ENCODE measurements at regions not wholly inside any gene's neighbourhood (a gene's known extent, or its start where the extent isn't known, plus 50 kb on each side); places are given as distances from the start of the nearest gene placed in this dataset.
"Not testable (repeated sequence)": the region's sequence is repeated elsewhere in the genome, so short reads cannot be mapped to it uniquely, and the experiment has no call there.

DNA sequence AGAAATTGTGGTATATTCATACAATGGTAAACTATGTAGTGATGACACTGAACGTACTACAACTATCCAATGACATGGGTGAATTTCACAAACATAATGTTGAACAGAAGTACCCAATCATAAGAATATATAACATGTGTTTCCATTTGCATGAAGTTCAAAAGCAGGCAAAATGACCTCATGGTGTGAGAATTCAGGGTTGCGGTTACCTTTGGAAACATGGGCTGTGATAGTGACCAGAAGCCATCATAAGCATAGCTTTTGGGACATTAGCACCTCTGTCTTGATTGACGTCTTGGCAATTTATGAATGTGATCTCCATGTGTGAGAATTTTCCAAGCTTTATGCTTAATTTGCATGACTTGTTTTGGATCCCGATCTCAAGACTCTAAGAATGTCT lies 500.1 kb upstream of the JAG1 start:
- no peak for ATAC-seq (ENCODE audit: low read depth)

DNA sequence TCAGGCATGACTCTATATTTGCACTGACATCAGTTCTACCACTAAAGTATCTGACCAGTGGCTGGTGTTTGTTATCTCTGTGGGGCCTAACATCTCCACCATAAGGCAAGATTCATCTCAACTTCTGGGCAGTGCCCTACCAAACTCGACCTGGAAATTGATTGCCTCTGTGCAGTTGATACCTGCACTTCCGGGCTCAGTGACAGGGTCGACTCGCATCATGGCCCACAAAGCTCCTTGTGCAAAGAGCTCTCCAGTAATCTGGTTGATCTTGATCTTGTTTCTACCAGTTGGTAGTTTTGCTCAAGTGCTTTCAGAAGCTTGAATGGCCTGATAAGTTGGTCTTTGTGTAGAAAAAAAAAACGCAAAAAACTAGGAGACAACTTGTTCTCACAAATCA lies 501.1 kb upstream of the JAG1 start:
- Histone ChIP-seq H3K36me3 (ENCODE audit: low read depth) (no peaks in the 10 kb centered on the region), H3K4me1 (ENCODE audit: insufficient read depth, poor library complexity, severe bottlenecking) (peaks cover 25% of the 10 kb centered on the region), H3K9me3 (ENCODE audit: severe bottlenecking) (no peaks in the 10 kb centered on the region), H3K27me3 (ENCODE audit: insufficient read depth, poor library complexity, severe bottlenecking) (no peaks in the 10 kb centered on the region), H3K4me3 (ENCODE audit: severe bottlenecking) (no peak overlapping the region), H3K27ac (ENCODE audit: poor library complexity, severe bottlenecking) (no peak overlapping the region)
- no peak for ATAC-seq (ENCODE audit: low read depth)
- TF ChIP-seq, protein P1, sequence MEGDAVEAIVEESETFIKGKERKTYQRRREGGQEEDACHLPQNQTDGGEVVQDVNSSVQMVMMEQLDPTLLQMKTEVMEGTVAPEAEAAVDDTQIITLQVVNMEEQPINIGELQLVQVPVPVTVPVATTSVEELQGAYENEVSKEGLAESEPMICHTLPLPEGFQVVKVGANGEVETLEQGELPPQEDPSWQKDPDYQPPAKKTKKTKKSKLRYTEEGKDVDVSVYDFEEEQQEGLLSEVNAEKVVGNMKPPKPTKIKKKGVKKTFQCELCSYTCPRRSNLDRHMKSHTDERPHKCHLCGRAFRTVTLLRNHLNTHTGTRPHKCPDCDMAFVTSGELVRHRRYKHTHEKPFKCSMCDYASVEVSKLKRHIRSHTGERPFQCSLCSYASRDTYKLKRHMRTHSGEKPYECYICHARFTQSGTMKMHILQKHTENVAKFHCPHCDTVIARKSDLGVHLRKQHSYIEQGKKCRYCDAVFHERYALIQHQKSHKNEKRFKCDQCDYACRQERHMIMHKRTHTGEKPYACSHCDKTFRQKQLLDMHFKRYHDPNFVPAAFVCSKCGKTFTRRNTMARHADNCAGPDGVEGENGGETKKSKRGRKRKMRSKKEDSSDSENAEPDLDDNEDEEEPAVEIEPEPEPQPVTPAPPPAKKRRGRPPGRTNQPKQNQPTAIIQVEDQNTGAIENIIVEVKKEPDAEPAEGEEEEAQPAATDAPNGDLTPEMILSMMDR (IDR thresholded peaks at IDR 0.05; ENCODE audit: poor library complexity, severe bottlenecking), result no peak
- DNase-seq (ENCODE audit: low spot score), result no peak

More for the DNA sequence above, 500.1 kb upstream of the JAG1 start:
- TF ChIP-seq, protein P1 (IDR thresholded peaks at IDR 0.05; ENCODE audit: poor library complexity, severe bottlenecking), result no peak
- H3K9me3 ChIP-seq (ENCODE audit: severe bottlenecking), result no peaks in the 10 kb centered on the region
- H3K27ac ChIP-seq (ENCODE audit: poor library complexity, severe bottlenecking), result no peak overlapping the region
- H3K36me3 ChIP-seq (ENCODE audit: low read depth), result no peaks in the 10 kb centered on the region
- H3K4me3 ChIP-seq (ENCODE audit: severe bottlenecking), result no peak overlapping the region
- DNase-seq (ENCODE audit: low spot score), result no peak
- no peaks in the 10 kb centered on the region for H3K27me3 ChIP-seq (ENCODE audit: insufficient read depth, poor library complexity, severe bottlenecking)
- peaks cover 17% of the 10 kb centered on the region for H3K4me1 ChIP-seq (ENCODE audit: insufficient read depth, poor library complexity, severe bottlenecking)

DNA sequence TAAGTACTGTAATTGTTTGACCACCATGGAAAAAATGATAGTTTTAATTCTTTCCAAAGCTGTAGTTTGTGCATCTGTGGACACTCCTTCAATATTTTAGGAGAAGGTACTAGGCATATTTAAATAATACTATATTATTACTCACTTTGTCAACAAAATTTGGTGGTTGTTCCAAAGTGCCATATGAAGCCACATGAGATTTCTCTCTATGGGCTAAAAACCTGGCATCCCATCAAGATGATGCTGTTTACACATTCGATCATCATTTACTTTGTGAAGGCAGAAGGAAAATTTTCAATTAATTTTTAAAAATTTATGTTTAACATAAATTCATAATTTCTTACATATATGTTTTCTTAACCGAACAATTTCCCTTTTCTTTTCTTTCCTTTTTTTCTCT lies 502.6 kb upstream of the JAG1 start:
- TF ChIP-seq, protein P1 (IDR thresholded peaks at IDR 0.05; ENCODE audit: poor library complexity, severe bottlenecking), result no peak
- ATAC-seq (ENCODE audit: low read depth), result no peak

DNA sequence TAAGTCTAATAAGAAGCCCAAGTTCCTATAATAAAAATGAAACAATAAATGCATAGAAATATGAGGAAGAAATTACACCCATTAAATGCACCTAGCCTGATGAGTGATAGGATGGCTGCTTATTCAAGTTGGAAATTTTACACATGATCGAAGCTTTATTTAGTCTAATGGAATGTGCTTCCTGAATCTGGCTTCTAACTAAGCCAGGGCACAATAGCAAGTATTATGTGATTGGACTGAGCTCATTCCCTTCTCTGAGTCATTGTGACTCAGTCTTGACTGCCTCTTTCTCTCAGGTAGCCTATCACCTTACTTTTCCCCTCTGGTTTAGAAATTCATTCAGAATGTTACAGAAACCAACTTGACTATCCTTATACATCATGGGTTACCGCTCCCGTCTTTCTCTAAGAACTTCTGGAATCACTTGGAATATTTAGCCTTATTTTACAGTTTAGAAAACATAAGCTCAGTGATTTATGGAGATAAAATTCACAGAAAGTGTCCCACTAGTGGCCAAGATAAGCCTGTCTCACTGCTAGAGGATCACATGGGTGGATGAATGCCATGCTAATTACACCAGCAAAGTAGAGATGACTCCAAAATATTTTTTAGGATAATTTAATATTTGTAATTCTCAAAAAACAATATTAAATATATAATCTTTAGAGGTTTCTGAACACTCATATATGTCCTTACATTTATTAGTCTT lies 505.3 kb upstream of the JAG1 start:
- Histone ChIP-seq H3K9me3 (ENCODE audit: severe bottlenecking) (peaks cover 3% of the 10 kb centered on the region), H3K36me3 (ENCODE audit: low read depth) (no peaks in the 10 kb centered on the region), H3K4me1 (ENCODE audit: insufficient read depth, poor library complexity, severe bottlenecking) (peaks cover 17% of the 10 kb centered on the region), H3K27me3 (ENCODE audit: insufficient read depth, poor library complexity, severe bottlenecking) (no peaks in the 10 kb centered on the region), H3K4me3 (ENCODE audit: severe bottlenecking) (no peak overlapping the region), H3K27ac (ENCODE audit: poor library complexity, severe bottlenecking) (peak overlapping the region; percentile 93)
- ATAC-seq (ENCODE audit: low read depth) (peak; percentile 100), DNase-seq (ENCODE audit: low spot score) (no peak)
- TF ChIP-seq, protein P1 (IDR thresholded peaks at IDR 0.05; ENCODE audit: poor library complexity, severe bottlenecking), result peak; percentile 14

More for the DNA sequence above, 502.6 kb upstream of the JAG1 start:
- H3K9me3 ChIP-seq (ENCODE audit: severe bottlenecking), result no peaks in the 10 kb centered on the region
- no peak for DNase-seq (ENCODE audit: low spot score)
- no peaks in the 10 kb centered on the region for H3K27me3 ChIP-seq (ENCODE audit: insufficient read depth, poor library complexity, severe bottlenecking)
- H3K36me3 ChIP-seq (ENCODE audit: low read depth), result no peaks in the 10 kb centered on the region
- H3K27ac ChIP-seq (ENCODE audit: poor library complexity, severe bottlenecking), result no peak overlapping the region
- H3K4me1 ChIP-seq (ENCODE audit: insufficient read depth, poor library complexity, severe bottlenecking), result peaks cover 17% of the 10 kb centered on the region
- H3K4me3 ChIP-seq (ENCODE audit: severe bottlenecking), result no peak overlapping the region

DNA sequence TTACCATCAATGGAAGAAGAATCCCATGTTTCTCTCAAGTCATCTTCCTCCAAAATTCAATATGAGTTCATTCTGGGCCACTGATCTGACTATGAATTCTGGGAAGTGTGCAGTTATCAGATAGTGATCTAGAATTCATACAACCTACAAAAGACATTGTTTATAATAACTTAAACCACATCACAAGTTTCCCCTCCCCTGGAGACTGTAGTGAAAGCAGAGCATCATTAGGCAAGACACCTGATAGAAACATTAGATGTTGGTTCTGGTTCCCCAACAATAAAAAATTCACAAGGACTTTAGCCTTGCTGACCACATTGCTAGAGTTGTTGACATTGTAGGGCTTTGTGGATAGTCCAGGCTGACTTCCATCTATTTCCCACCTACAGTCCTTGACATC lies 506.4 kb upstream of the JAG1 start:
- 0 out of 2 replicates have a peak, but pooled peaks cover 5% of the 10 kb centered on the region for H3K36me3 ChIP-seq (ENCODE audit: low read depth)
- H3K27ac ChIP-seq (ENCODE audit: poor library complexity, severe bottlenecking), result peak overlapping the region; percentile 93
- peaks cover 17% of the 10 kb centered on the region for H3K4me1 ChIP-seq (ENCODE audit: insufficient read depth, poor library complexity, severe bottlenecking)
- ATAC-seq (ENCODE audit: low read depth) (no peak), DNase-seq (ENCODE audit: low spot score) (no peak)
- H3K27me3 ChIP-seq (ENCODE audit: insufficient read depth, poor library complexity, severe bottlenecking), result no peaks in the 10 kb centered on the region
- H3K9me3 ChIP-seq (ENCODE audit: severe bottlenecking), result peaks cover 7% of the 10 kb centered on the region
- TF ChIP-seq, protein P1 (IDR thresholded peaks at IDR 0.05; ENCODE audit: poor library complexity, severe bottlenecking), result no peak
- H3K4me3 ChIP-seq (ENCODE audit: severe bottlenecking), result no peak overlapping the region

DNA sequence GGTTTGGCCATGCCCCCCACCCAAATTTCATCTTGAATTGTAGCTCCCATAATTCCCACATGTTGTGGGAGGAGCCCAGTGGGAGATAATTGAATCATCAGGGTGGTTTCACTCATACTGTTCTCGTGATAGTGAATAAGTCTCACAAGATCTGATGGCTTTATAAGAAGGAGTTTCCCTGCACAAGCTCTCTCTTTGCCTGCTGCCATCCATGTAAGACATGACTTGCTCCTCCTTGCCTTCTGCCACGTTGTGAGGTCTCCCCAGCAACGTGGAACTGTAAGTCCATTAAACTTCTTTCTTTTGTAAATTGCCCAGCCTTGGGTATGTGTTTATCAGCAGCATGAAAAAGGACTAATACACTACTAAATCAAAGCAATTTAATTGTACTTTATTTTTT lies 507.3 kb upstream of the JAG1 start:
- H3K27ac ChIP-seq (ENCODE audit: poor library complexity, severe bottlenecking); ATAC-seq (ENCODE audit: low read depth); H3K4me3 ChIP-seq (ENCODE audit: severe bottlenecking); H3K36me3 ChIP-seq (ENCODE audit: low read depth); DNase-seq (ENCODE audit: low spot score); H3K27me3 ChIP-seq (ENCODE audit: insufficient read depth, poor library complexity, severe bottlenecking): not testable (repeated sequence)
- Histone ChIP-seq H3K4me1 (ENCODE audit: insufficient read depth, poor library complexity, severe bottlenecking) (peaks cover 24% of the 10 kb centered on the region), H3K9me3 (ENCODE audit: severe bottlenecking) (peaks cover 12% of the 10 kb centered on the region)

Measured in RWPE2 (cell line).